ENCODE measurements at regions not wholly inside any gene's neighbourhood (a gene's known extent, or its start where the extent isn't known, plus 50 kb on each side); places are given as distances from the start of the nearest gene placed in this dataset.

DNA sequence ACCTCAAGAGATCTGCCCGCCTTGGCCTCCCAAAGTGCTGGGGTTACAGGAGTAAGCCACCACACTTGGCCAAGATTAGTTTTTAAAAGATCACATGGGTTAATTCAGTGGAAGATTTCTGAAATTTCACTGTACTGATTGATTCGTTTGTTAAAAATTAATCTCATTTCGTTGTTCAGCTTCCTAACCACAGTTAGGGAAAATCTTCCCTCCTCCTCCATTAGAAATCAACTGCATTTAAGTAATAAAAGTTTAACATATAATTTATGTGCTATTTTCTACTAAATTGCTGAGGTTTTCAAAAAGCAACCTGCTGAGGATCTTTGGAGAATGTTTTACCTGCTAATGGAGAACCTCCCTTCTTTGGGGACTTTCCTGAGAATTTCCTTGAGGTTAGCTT, 522.4 kb downstream of the GATA3 start:
- H3K27me3 ChIP-seq (ENCODE audit: control insufficient read depth, insufficient read depth, low read length): no peaks in the 10 kb centered on the region
- H3K36me3 ChIP-seq (ENCODE audit: control insufficient read depth, insufficient read depth, low read length): no peaks in the 10 kb centered on the region
- no peak for TF ChIP-seq CTCF (IDR thresholded peaks at IDR 0.05; ENCODE audit: insufficient read depth, low read length, poor library complexity, severe bottlenecking)
- no peak overlapping the region for H3K4me3 ChIP-seq (ENCODE audit: low read depth, low read length)
- DNase-seq (ENCODE audit: low read depth): no peak

- H3K4me3 ChIP-seq (ENCODE audit: low read depth, low read length): no peak overlapping the region
- H3K36me3 ChIP-seq (ENCODE audit: control insufficient read depth, insufficient read depth, low read length): no peaks in the 10 kb centered on the region
- DNase-seq (ENCODE audit: low read depth): no peak
- H3K27me3 ChIP-seq (ENCODE audit: control insufficient read depth, insufficient read depth, low read length): no peaks in the 10 kb centered on the region
- no peak for TF ChIP-seq CTCF (IDR thresholded peaks at IDR 0.05; ENCODE audit: insufficient read depth, low read length, poor library complexity, severe bottlenecking)
These were observed 523.2 kb downstream of the GATA3 start for GRCh38 chr10:8577686-8578085.

- DNase-seq (ENCODE audit: low read depth): peak; percentile 81
- TF ChIP-seq CTCF (IDR thresholded peaks at IDR 0.05; ENCODE audit: insufficient read depth, low read length, poor library complexity, severe bottlenecking): no peak
- Histone ChIP-seq H3K36me3 (ENCODE audit: control insufficient read depth, insufficient read depth, low read length) (no peaks in the 10 kb centered on the region), H3K4me3 (ENCODE audit: low read depth, low read length) (no peak overlapping the region), H3K27me3 (ENCODE audit: control insufficient read depth, insufficient read depth, low read length) (no peaks in the 10 kb centered on the region)
These were observed 527.2 kb downstream of the GATA3 start for GRCh38 chr10:8581521-8582225.

DNA sequence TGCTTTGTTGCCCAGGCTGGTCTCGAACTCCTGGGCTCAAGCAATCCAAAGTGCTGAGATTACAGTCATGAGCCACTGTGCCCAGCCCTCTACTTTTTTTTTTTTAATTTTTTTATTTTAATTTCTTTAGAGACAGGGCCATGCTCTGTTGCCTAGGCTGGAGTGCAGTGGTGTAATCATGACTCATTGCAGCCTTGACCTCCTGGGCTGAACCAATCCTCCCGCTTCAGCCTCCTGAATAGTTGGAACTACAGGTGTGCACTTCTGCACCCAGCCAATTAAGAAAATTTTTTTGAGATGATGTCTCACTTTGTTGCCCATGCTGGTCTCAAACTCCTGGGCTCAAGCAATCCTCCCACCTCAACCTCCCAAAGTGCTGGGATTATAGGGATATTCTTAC, 528.6 kb downstream of the GATA3 start:
- Histone ChIP-seq H3K4me3 (ENCODE audit: low read depth, low read length) (no peak overlapping the region), H3K36me3 (ENCODE audit: control insufficient read depth, insufficient read depth, low read length) (no peaks in the 10 kb centered on the region), H3K27me3 (ENCODE audit: control insufficient read depth, insufficient read depth, low read length) (no peaks in the 10 kb centered on the region)
- TF ChIP-seq CTCF (IDR thresholded peaks at IDR 0.05; ENCODE audit: insufficient read depth, low read length, poor library complexity, severe bottlenecking): no peak
- DNase-seq (ENCODE audit: low read depth): no peak

- TF ChIP-seq CTCF (IDR thresholded peaks at IDR 0.05; ENCODE audit: insufficient read depth, low read length, poor library complexity, severe bottlenecking): no peak
- Histone ChIP-seq H3K27me3 (ENCODE audit: control insufficient read depth, insufficient read depth, low read length) (no peaks in the 10 kb centered on the region), H3K36me3 (ENCODE audit: control insufficient read depth, insufficient read depth, low read length) (no peaks in the 10 kb centered on the region), H3K4me3 (ENCODE audit: low read depth, low read length) (no peak overlapping the region)
- peak; percentile 48 for DNase-seq (ENCODE audit: low read depth)
These were observed 530.2 kb downstream of the GATA3 start for GRCh38 chr10:8584666-8585065.

GRCh38 chr10:8586504-8586903, 532.0 kb downstream of the GATA3 start:
- Histone ChIP-seq H3K36me3 (ENCODE audit: control insufficient read depth, insufficient read depth, low read length) (no peaks in the 10 kb centered on the region), H3K4me3 (ENCODE audit: low read depth, low read length) (no peak overlapping the region), H3K27me3 (ENCODE audit: control insufficient read depth, insufficient read depth, low read length) (no peaks in the 10 kb centered on the region)
- no peak for DNase-seq (ENCODE audit: low read depth)
- no peak for TF ChIP-seq CTCF (IDR thresholded peaks at IDR 0.05; ENCODE audit: insufficient read depth, low read length, poor library complexity, severe bottlenecking)

All from kidney epithelial cell (primary cell).